ENCODE measurements at regions not wholly inside any gene's neighbourhood (a gene's known extent, or its start where the extent isn't known, plus 50 kb on each side); places are given as distances from the start of the nearest gene placed in this dataset.

DNA sequence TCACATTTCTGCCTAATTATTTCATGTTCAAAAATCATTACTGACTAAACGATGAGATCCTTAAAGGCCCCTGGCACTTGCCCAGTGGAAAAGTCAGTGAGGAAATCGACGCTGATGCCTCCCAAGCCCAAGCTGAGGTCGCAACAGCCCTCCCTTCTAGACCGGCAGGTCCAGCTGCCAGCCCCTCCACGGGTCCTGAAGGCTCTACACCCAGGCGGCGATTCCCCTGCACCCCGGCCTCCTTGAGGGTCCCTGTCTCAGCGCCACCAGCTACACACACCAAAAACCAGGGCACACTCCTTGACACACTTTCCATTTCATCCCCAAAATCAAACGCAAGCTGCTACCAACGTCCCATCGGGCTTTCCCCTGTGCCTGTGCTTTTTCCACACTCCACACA is 200.1 kb upstream of the RNF32 start:
- in situ Hi-C loops (cut with MboI; ENCODE audit: low sequenced_read_pairs, unreplicated experiment) = no loop called here
- no peak for DNase-seq (ENCODE audit: low spot score)
- TF ChIP-seq, protein P1, sequence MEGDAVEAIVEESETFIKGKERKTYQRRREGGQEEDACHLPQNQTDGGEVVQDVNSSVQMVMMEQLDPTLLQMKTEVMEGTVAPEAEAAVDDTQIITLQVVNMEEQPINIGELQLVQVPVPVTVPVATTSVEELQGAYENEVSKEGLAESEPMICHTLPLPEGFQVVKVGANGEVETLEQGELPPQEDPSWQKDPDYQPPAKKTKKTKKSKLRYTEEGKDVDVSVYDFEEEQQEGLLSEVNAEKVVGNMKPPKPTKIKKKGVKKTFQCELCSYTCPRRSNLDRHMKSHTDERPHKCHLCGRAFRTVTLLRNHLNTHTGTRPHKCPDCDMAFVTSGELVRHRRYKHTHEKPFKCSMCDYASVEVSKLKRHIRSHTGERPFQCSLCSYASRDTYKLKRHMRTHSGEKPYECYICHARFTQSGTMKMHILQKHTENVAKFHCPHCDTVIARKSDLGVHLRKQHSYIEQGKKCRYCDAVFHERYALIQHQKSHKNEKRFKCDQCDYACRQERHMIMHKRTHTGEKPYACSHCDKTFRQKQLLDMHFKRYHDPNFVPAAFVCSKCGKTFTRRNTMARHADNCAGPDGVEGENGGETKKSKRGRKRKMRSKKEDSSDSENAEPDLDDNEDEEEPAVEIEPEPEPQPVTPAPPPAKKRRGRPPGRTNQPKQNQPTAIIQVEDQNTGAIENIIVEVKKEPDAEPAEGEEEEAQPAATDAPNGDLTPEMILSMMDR (IDR thresholded peaks at IDR 0.05; ENCODE audit: borderline replicate concordance, control extremely low read depth, extremely low read depth, insufficient read depth, missing control alignments) = no peak

DNA sequence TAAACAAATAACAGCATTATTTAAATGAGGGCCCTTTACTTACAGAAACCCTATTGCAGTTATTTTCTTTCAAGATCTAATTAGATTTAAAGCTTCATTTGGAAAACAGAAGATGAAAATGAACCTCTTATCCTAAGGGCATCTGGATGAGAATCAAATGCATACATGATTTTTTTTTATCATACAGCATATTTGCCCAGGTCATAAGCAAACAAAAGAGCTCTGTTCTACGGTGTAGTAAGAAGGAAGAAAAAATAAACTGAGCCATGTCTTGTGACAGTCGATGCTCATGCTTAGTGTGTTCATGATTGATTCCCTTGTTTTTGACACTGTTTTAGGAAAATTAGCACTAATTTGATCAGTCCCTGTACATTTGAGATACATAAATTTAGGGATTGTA is 202.6 kb upstream of the RNF32 start:
- in situ Hi-C loops (cut with MboI; ENCODE audit: low sequenced_read_pairs, unreplicated experiment) = no loop called here
- DNase-seq (ENCODE audit: low spot score) = no peak
- TF ChIP-seq, protein P1 (IDR thresholded peaks at IDR 0.05; ENCODE audit: borderline replicate concordance, control extremely low read depth, extremely low read depth, insufficient read depth, missing control alignments) = no peak

DNA sequence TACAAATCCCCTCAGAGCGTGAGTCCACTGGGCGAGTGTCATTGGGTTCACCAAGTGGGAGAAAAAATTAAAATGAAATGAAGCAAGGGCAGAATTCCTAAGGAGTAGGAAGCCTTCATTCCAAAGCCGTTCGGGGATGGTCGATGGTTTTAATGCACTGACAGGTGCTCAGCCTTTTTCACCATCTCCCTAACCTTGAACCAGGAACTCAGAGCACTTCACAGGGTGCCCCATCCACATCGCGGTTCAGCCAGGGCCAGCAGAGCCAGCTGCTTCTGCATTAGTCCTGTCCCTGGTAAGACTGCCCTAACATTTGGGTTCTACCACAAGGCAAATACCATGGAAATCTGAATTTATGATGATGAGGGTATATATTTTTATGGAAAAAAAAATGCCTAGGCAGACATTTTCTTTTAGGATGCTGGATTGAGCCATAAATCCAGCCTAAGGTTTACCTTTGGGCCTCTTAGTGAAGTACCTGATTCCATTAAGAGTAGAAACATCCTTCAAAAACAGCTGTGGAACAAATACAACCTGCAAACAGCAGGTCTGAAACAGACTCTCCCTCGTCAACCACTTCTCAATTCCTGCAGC is 203.5 kb upstream of the RNF32 start:
- DNase-seq (ENCODE audit: low spot score) = no peak
- in situ Hi-C loops (cut with MboI; ENCODE audit: low sequenced_read_pairs, unreplicated experiment) = no loop called here
- TF ChIP-seq, protein P1 (IDR thresholded peaks at IDR 0.05; ENCODE audit: borderline replicate concordance, control extremely low read depth, extremely low read depth, insufficient read depth, missing control alignments) = no peak

DNA sequence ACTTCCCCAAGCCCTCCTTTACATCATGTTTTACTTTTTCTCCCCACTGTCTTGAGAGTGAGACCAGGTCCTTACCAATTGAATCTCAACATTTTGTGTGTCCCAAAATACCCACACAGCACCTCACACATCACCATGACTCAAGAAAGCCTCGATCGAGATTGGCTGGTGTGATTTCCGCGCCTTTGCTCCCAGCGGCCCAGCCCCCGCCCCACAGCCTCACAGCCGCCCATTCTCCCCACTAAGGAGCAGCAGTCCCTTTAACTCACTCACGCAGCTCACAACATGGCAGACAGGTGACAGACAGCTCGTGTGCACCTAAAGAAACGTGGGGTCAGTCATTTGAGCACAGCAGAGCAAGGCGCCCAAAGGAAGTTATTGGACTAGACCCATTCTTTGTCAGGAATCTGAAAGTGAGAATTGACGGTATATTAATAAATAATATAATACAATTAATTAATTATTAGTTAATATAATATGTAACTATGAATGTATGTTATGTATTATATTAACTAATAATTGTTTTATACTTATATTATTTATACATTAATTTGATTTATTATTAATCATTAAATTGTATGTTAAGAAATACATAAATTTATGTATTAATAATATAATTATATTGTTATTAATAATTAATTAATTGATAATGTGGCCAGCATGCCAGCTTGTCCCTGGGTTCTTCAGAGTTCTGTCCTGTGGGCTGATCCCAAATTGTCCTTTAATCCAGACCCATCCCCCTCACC is 204.9 kb upstream of the RNF32 start:
- no peak for DNase-seq (ENCODE audit: low spot score)
- in situ Hi-C loops (cut with MboI; ENCODE audit: low sequenced_read_pairs, unreplicated experiment) = no loop called here
- TF ChIP-seq, protein P1 (IDR thresholded peaks at IDR 0.05; ENCODE audit: borderline replicate concordance, control extremely low read depth, extremely low read depth, insufficient read depth, missing control alignments) = no peak

DNA sequence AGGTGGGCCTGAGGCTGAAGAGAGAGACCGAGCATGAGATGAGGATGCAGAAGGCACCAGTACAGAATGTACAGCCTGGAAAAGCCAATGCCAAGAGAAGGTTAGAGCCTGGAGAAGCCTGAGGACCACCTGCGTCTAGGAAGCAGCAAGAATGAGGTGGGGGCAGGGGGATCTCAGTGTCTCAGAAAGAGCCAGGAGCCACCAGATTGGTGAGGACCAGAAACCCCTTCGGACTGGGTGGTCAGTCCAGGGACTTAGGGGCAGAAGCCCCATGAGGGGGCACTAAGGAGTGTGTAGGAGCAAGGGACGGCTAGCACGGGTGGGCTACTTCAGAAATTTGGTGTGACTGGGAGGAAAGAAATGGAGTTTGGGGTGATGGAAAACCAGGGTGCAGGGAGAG is 205.9 kb upstream of the RNF32 start:
- TF ChIP-seq, protein P1 (IDR thresholded peaks at IDR 0.05; ENCODE audit: borderline replicate concordance, control extremely low read depth, extremely low read depth, insufficient read depth, missing control alignments) = no peak
- in situ Hi-C loops (cut with MboI; ENCODE audit: low sequenced_read_pairs, unreplicated experiment) = no loop called here
- no peak for DNase-seq (ENCODE audit: low spot score)

DNA sequence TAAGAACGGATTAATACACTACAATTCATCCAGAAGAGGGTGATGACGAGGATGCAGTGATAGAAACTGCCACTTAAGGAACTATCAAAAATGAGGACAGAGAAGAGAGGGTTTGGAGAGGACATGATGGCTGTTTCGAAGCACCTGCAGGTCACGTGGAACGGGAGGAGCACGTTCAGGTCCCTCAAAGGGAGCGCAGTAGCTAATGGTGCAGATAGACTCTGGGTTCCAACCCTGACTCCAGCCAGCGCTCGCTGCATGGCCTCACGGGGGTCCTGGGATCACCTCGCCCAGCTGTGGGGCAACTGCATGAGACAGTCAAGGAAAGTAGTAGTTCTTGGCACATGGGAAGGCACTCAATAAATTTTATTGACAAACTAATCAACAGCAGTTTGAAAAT is 208.6 kb upstream of the RNF32 start:
- TF ChIP-seq, protein P1 (IDR thresholded peaks at IDR 0.05; ENCODE audit: borderline replicate concordance, control extremely low read depth, extremely low read depth, insufficient read depth, missing control alignments) = no peak
- in situ Hi-C loops (cut with MboI; ENCODE audit: low sequenced_read_pairs, unreplicated experiment) = no loop called here
- DNase-seq (ENCODE audit: low spot score) = no peak
